ENCODE measurements at regions not wholly inside any gene's neighbourhood (a gene's known extent, or its start where the extent isn't known, plus 50 kb on each side); places are given as distances from the start of the nearest gene placed in this dataset.

DNA sequence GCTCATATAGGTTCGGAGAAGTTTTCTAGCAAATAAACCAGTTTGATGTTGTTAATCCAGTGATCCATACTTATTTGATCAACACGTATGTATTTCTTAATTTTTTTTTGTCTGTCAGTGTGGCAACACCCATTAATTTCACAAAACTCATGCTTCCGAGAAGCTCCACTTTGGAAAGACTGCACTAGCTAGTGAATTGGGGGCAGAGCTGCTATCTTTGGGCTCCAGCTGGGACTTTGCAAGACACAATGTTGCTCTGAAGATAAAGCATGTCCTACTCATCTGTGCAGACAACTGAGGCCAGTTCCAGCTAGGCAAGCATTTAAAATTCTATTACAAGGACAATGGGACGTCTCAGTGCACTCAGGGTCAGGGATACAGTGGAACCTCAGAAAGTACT, 298.4 kb downstream of the NUAK1 start (continued):
- TF ChIP-seq, protein P1, sequence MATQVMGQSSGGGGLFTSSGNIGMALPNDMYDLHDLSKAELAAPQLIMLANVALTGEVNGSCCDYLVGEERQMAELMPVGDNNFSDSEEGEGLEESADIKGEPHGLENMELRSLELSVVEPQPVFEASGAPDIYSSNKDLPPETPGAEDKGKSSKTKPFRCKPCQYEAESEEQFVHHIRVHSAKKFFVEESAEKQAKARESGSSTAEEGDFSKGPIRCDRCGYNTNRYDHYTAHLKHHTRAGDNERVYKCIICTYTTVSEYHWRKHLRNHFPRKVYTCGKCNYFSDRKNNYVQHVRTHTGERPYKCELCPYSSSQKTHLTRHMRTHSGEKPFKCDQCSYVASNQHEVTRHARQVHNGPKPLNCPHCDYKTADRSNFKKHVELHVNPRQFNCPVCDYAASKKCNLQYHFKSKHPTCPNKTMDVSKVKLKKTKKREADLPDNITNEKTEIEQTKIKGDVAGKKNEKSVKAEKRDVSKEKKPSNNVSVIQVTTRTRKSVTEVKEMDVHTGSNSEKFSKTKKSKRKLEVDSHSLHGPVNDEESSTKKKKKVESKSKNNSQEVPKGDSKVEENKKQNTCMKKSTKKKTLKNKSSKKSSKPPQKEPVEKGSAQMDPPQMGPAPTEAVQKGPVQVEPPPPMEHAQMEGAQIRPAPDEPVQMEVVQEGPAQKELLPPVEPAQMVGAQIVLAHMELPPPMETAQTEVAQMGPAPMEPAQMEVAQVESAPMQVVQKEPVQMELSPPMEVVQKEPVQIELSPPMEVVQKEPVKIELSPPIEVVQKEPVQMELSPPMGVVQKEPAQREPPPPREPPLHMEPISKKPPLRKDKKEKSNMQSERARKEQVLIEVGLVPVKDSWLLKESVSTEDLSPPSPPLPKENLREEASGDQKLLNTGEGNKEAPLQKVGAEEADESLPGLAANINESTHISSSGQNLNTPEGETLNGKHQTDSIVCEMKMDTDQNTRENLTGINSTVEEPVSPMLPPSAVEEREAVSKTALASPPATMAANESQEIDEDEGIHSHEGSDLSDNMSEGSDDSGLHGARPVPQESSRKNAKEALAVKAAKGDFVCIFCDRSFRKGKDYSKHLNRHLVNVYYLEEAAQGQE (IDR thresholded peaks at IDR 0.05; ENCODE audit: low read depth): no peak
- TF ChIP-seq CEBPB (IDR thresholded peaks at IDR 0.05; ENCODE audit: low read depth) (no peak), POLR2AphosphoS5 (IDR thresholded peaks at IDR 0.05; ENCODE audit: low read depth, low read length) (no peak), JUND (IDR thresholded peaks at IDR 0.05) (no peak), YY1 (IDR thresholded peaks at IDR 0.05; ENCODE audit: extremely low read depth, insufficient replicate concordance, low read depth, low read length) (no peak)

DNA sequence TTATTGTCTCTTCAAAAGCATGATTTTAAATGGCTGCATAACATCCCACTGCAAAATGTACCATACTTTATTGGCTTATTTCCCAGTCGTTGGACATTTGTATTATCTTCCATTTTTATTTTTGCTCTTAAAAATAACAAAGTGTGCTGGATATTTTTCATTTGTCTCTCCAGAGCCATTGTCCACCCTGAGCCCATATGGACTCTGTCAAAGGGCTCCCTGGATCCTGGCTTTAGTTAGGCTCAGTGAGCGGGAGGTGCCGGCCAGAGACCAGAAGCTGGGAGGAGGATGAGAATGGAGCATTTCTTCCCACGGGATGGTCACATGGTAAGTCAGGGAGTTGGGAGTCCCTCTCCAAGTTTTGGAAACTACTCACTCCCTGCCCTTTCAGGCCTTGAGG, 296.9 kb downstream of the NUAK1 start:
- Histone ChIP-seq H4K20me1 (ENCODE audit: insufficient read depth) (no peaks in the 10 kb centered on the region), H3K9ac (ENCODE audit: low read length) (no peak overlapping the region), H3K79me2 (ENCODE audit: insufficient read depth, low read length) (no peaks in the 10 kb centered on the region), H3K9me2 (ENCODE audit: insufficient read depth) (no peaks in the 10 kb centered on the region), H2AFZ (ENCODE audit: low read depth, low read length, poor library complexity, severe bottlenecking) (no peak overlapping the region), H3K27me3 (ENCODE audit: insufficient read depth, low read length) (peaks cover 29% of the 10 kb centered on the region), H3K4me3 (replicated peaks in 1 of 2; ENCODE audit: low read depth in 1 of 2, low read length in 2 of 2) (no peak overlapping the region), H3K36me3 (ENCODE audit: control insufficient read depth in 1 of 2, insufficient read depth in 2 of 2, low read length in 2 of 2) (no peaks in the 10 kb centered on the region), H3K9me3 (ENCODE audit: control insufficient read depth in 1 of 2, insufficient read depth in 1 of 2, low read depth in 1 of 2, low read length in 2 of 2) (no peaks in the 10 kb centered on the region), H3K4me1 (ENCODE audit: control insufficient read depth in 1 of 2, insufficient read depth in 2 of 2, low read length in 2 of 2) (no peaks in the 10 kb centered on the region), H3K4me2 (ENCODE audit: low read length) (no peak overlapping the region), H3K27ac (ENCODE audit: low read depth, low read length) (no peak overlapping the region)
- ChIA-PET RAD21 (ENCODE audit: low non-redundant PET in 1 of 2, low total read pairs in 2 of 2, uncharacterized antibody in 2 of 2, unreplicated experiment in 2 of 2) (no interaction called here), CTCF (no interaction called here), POLR2A (no interaction called here)
- TF ChIP-seq EZH2 (IDR thresholded peaks at IDR 0.05) (no peak), POLR2AphosphoS5 (IDR thresholded peaks at IDR 0.05; ENCODE audit: low read depth, low read length) (no peak), ZNF274 (IDR thresholded peaks at IDR 0.05; ENCODE audit: low read depth, low read length) (no peak)
- TF ChIP-seq, protein P2, sequence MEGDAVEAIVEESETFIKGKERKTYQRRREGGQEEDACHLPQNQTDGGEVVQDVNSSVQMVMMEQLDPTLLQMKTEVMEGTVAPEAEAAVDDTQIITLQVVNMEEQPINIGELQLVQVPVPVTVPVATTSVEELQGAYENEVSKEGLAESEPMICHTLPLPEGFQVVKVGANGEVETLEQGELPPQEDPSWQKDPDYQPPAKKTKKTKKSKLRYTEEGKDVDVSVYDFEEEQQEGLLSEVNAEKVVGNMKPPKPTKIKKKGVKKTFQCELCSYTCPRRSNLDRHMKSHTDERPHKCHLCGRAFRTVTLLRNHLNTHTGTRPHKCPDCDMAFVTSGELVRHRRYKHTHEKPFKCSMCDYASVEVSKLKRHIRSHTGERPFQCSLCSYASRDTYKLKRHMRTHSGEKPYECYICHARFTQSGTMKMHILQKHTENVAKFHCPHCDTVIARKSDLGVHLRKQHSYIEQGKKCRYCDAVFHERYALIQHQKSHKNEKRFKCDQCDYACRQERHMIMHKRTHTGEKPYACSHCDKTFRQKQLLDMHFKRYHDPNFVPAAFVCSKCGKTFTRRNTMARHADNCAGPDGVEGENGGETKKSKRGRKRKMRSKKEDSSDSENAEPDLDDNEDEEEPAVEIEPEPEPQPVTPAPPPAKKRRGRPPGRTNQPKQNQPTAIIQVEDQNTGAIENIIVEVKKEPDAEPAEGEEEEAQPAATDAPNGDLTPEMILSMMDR (IDR thresholded peaks at IDR 0.05 in 2 of 3, conservative IDR thresholded peaks at IDR 0.05 in 1 of 3; ENCODE audit: borderline replicate concordance in 1 of 3, insufficient read depth in 1 of 3, low read depth in 2 of 3, low read length in 2 of 3): no peak
- intact Hi-C loops (cut with micrococcal nuclease): no loop called here
- no peak for DNase-seq (ENCODE audit: low read depth, low spot score)
- no peak for ATAC-seq
- BruUV-seq (replicated peaks): no TSS peak
